Esophagus squamous epithelium (tissue), 5 donors: ENCODE measurements at regions not wholly inside any gene's neighbourhood (a gene's known extent, or its start where the extent isn't known, plus 50 kb on each side); places are given as distances from the start of the nearest gene placed in this dataset.

Source experiments
- DNase-seq: peaks from one replicate; lab custom pipeline; 2025; lab: John Stamatoyannopoulos, UW
- H3K27ac ChIP-seq, 4 donors: fragments of 200-600 bp; sonication (generic); one replicate each; pipeline ENCODE4 v1.5.1; 2016 to 2019; ENCODE audit warnings: mild to moderate bottlenecking in 1 of 4
- H3K27me3 ChIP-seq, 4 donors: fragments of 200-600 bp; sonication (generic); 1 replicate in 3 of 4; 2 replicates in 1 of 4; pipeline versions ENCODE4 v1.5.1 to v1.6.0; 2017 to 2021; ENCODE audit warnings: antibody characterized with exemption in 1 of 4
- H3K36me3 ChIP-seq, 3 donors: fragments of 200-600 bp; sonication (generic); one replicate each; pipeline ENCODE4 v1.5.1; 2016 to 2019
- H3K4me1 ChIP-seq, 3 donors: fragments of 200-600 bp; sonication (generic); one replicate each; pipeline ENCODE4 v1.5.1; 2017 to 2019
- H3K4me3 ChIP-seq, 4 donors: fragments of 200-600 bp; sonication (generic); 1 replicate in 3 of 4; 2 replicates in 1 of 4; pipeline ENCODE4 v1.5.1; 2016 to 2019; ENCODE audit warnings: mild to moderate bottlenecking in 2 of 4, moderate library complexity in 1 of 4
- H3K9me3 ChIP-seq, 3 donors: fragments of 200-600 bp; sonication (generic); one replicate each; pipeline ENCODE4 v1.5.1; 2016 to 2019
- CTCF ChIP-seq, 6 experiments: fragments of 450-650 bp in 4 of 6; fragments of 200-600 bp in 2 of 6; sonication (generic) in 2 of 6; IDR thresholded peaks; one replicate each; pipeline ENCODE4 v1.5.1; 2016 to 2019; ENCODE audit warnings: antibody characterized with exemption in 6 of 6, mild to moderate bottlenecking in 4 of 6, moderate library complexity in 4 of 6
- POLR2A ChIP-seq, 4 donors: fragments of 450-650 bp; IDR thresholded peaks; one replicate each; pipeline ENCODE4 v1.6.1; 2017; ENCODE audit warnings: antibody characterized with exemption in 4 of 4, mild to moderate bottlenecking in 4 of 4, moderate library complexity in 3 of 4
- WGBS, 2 donors: methylation state at CpG; one replicate each; pipeline ENCODE4 v1.1.5; 2018; 5-methylcytosine and 5-hydroxymethylcytosine counted together
- intact Hi-C: fragments of 100-400 bp; cut with DNase I; formaldehyde crosslinking; loops from one replicate; pipeline ENCODE4 v1.15.0; 2022
- donor health status: DM: yes; HTN: yes; CAD: no.

DNA sequence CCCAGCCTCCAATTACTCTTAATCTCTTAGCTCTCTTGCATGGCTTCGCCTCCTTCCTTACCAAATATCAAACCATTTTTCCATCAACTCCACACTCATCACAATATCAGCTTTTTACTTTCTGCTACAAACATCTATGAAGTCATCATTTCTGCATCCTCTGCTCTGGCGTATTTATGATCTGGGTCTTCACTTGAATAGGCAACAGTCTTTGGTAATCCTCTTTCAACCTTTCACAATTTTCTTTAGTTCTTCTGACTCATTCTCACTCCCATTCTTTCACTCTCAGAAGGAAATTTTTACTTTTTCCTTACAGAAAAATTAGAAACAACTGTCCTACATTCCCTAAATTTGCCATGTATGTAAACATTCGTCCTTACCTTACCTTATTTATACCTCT lies 522.4 kb downstream of the HDGFL1 start:
- no peak overlapping the region for H3K4me3 ChIP-seq
- no peak for TF ChIP-seq POLR2A (IDR thresholded peaks at IDR 0.05)
- TF ChIP-seq CTCF (IDR thresholded peaks at IDR 0.05) = no peak
- 50 to 55% methylated on average over 3 of the region's 3 CpGs for WGBS, 2 donors
- intact Hi-C loops = no loop called here
- no peaks in the 10 kb centered on the region for H3K27me3 ChIP-seq
- H3K9me3 ChIP-seq = no peaks in the 10 kb centered on the region
- H3K4me1 ChIP-seq = no peaks in the 10 kb centered on the region
- DNase-seq = no peak
- no peaks in the 10 kb centered on the region for H3K36me3 ChIP-seq
- no peak overlapping the region for H3K27ac ChIP-seq

- no peak for TF ChIP-seq CTCF (IDR thresholded peaks at IDR 0.05)
- TF ChIP-seq POLR2A (IDR thresholded peaks at IDR 0.05) = no peak
- DNase-seq = no peak
- no peaks in the 10 kb centered on the region for H3K9me3 ChIP-seq
- no peak overlapping the region for H3K4me3 ChIP-seq
- no peaks in the 10 kb centered on the region for H3K27me3 ChIP-seq
- H3K27ac ChIP-seq = no peak overlapping the region
- intact Hi-C loops = no loop called here
- no peaks in the 10 kb centered on the region for H3K4me1 ChIP-seq
- WGBS, 2 donors = 86 to 91% methylated on average over 1 of the region's 1 CpG
- H3K36me3 ChIP-seq = no peaks in the 10 kb centered on the region
These were observed 527.5 kb downstream of the HDGFL1 start for GRCh38 chr6:23096876-23097275.

DNA sequence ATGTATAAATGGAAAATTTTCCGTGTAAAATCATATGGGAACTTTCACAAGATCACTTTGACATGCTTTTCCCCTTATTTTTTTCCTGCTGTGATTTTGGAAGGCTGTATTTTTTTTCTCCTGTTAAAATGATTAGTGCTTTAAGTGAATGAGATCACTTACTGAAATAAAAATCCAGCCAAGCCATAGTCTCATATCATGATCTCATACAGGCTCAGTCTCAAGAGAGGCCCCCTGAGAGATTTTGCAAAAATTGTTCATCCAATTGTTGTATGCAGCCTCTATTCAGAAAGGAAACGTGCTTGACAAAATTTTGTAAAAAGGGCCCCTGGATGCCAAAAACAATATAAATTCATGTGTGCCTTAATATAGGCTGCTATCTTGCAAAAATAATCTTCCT lies 528.2 kb downstream of the HDGFL1 start:
- Histone ChIP-seq H3K4me3 (no peak overlapping the region), H3K4me1 (no peaks in the 10 kb centered on the region), H3K27me3 (no peaks in the 10 kb centered on the region), H3K27ac (no peak overlapping the region), H3K9me3 (no peaks in the 10 kb centered on the region), H3K36me3 (no peaks in the 10 kb centered on the region)
- WGBS, 2 donors = 31 to 64% methylated on average over 2 of the region's 2 CpGs
- no peak for TF ChIP-seq POLR2A (IDR thresholded peaks at IDR 0.05)
- no peak for TF ChIP-seq CTCF (IDR thresholded peaks at IDR 0.05)
- DNase-seq = no peak
- intact Hi-C loops = no loop called here

DNA sequence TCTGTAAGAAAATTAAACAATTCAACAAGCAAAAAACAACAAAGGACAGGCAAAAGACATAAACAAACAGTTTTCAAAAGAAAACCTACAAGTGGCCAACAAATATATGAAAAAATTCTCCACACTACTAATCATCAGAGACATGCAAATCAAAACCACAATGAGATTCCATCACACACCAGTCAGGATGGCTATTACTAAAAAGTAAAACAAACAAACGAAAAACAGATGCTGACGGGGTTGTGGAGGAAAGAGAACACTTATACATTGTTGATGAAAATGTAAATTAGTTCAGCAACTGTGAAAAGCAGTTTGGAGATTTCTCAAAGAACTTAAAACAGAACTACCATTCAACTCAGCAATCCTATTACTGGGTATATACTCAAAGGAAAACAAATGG lies 537.6 kb downstream of the HDGFL1 start:
- no peak overlapping the region for H3K4me3 ChIP-seq
- no peaks in the 10 kb centered on the region for H3K4me1 ChIP-seq
- WGBS, 2 donors = 61% methylated on average over 2 of the region's 2 CpGs
- no peaks in the 10 kb centered on the region for H3K9me3 ChIP-seq
- no peak for DNase-seq
- H3K36me3 ChIP-seq = no peaks in the 10 kb centered on the region
- intact Hi-C loops = no loop called here
- TF ChIP-seq POLR2A (IDR thresholded peaks at IDR 0.05) = no peak
- no peak for TF ChIP-seq CTCF (IDR thresholded peaks at IDR 0.05)
- no peak overlapping the region for H3K27ac ChIP-seq
- no peaks in the 10 kb centered on the region for H3K27me3 ChIP-seq

GRCh38 chr6:23111984-23112383 lies 542.6 kb downstream of the HDGFL1 start:
- WGBS, 2 donors = 93 to 100% methylated on average over 1 of the region's 1 CpG
- Histone ChIP-seq H3K27ac (no peak overlapping the region), H3K4me3 (no peak overlapping the region), H3K36me3 (no peaks in the 10 kb centered on the region), H3K27me3 (no peaks in the 10 kb centered on the region), H3K9me3 (peaks cover 0 to 23% (median 6%) of the 10 kb centered on the region in 3 donors), H3K4me1 (no peaks in the 10 kb centered on the region)
- no peak for DNase-seq
- no peak for TF ChIP-seq CTCF (IDR thresholded peaks at IDR 0.05)
- TF ChIP-seq POLR2A (IDR thresholded peaks at IDR 0.05) = no peak
- intact Hi-C loops = no loop called here
